ENCODE measurements at regions not wholly inside any gene's neighbourhood (a gene's known extent, or its start where the extent isn't known, plus 50 kb on each side); places are given as distances from the start of the nearest gene placed in this dataset.

GRCh38 chr5:8050616-8051175 lies 181.7 kb downstream of the MTRR start:
- DNase-seq: no peak

GRCh38 chr5:8053270-8053669 lies 184.3 kb downstream of the MTRR start:
- DNase-seq: no peak

GRCh38 chr5:8057769-8058168 lies 188.8 kb downstream of the MTRR start:
- peak; percentile 3 for DNase-seq

- no peak for DNase-seq
Measured at GRCh38 chr5:8058616-8059190, 189.8 kb downstream of the MTRR start.

GRCh38 chr5:8059337-8059736 lies 190.4 kb downstream of the MTRR start:
- DNase-seq: no peak

DNA sequence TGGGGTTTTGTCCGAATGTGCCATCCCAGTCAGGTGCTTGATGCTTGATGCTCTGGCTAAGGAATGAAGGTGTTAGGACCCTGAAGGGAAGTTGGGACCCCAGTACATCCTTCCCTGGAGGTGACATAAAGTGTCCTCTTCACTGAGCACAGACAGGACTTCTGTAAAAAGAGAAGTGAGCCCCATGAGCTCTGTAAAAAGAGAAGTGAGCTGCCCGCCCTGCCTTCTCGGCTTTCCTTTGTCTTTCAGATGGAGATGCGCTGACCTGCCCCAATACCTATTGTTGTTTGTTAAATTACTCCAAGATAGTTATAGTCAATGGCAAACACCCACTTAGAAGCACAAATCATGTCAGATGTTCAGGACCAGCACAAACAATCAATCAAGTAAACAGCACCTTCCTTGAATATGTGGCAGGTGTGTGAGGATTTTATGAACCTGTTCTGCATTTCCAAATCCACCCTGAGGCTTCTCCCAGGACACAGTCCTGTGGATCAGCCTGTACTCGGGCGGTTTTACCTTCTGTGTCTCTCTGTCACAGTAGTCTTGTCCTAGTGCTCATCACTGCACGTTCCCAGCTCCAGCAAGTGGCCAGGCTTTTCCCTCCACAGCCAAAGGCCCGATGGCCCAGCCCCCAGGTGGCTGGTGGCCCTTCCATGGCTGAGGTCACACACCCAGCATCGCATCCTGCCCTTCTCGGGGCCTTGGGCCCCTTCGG lies 191.4 kb downstream of the MTRR start:
- no peak for DNase-seq

- DNase-seq: peak; percentile 52
Measured at GRCh38 chr5:8060953-8061429, 192.0 kb downstream of the MTRR start.

- no peak for DNase-seq
Measured at GRCh38 chr5:8062521-8062920, 193.6 kb downstream of the MTRR start.

DNA sequence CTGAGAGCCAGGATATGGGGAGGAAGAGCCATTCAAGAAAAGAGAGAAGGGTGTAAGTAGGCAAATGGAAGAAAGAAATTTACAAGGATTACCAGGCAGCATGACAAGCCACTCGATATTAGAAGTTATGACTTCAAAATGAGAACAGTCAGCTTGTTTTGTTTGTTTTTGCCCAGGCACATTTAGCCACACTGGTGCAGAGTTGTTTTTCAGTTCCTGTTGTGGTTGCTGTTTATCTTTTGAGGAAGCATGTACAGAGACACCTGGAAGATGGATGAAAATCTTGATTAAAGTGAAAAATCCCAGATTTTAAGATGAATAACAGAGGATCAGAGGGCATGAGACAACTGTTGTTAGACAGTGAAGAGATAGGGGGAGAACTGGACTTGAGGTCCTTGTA lies 199.1 kb downstream of the MTRR start:
- no peak for DNase-seq

GRCh38 chr5:8070138-8070537 lies 201.2 kb downstream of the MTRR start:
- DNase-seq: peak; percentile 9

DNA sequence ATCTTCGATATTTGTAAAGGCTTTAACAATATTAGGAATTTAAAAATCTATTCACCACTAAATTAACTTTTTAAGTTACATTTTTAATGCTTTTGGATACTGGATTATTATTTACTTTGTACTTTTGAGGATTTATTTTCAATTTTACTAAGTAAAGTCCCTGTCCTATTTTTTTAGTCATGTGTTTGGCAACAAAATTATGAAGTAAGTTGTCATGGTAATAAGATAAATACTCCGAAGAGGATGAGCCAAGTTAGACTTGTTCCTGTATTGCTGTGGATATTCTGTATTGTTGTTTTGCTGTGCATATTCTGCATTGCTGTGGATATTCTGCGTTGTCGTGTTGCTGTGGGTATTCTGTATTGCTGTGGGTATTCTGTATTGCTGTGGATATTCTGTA lies 210.1 kb downstream of the MTRR start:
- DNase-seq: peak; percentile 6

DNA sequence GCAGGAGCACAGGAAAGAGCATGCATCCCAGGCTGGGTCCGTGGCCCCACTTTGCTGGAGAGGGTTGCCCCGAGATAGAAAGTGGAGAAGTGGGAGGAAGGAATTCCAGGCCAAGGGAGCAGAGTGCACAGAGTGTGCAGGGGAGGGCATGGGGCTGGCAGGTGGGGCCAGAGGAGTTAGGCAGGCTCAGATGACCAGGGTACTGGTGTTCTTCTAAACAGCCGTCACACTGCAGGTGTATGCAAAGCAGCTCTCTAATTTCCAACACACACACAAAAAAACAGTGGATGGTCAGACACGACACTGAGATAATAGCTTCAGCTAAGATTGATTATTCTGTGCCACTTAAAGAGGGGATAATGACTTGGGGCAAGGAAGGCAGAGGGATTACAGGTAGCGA lies 212.2 kb downstream of the MTRR start:
- no peak for DNase-seq

- DNase-seq: no peak
Measured at GRCh38 chr5:8093669-8094068, 224.7 kb downstream of the MTRR start.

GRCh38 chr5:8094304-8094703 lies 225.4 kb downstream of the MTRR start:
- DNase-seq: no peak

DNA sequence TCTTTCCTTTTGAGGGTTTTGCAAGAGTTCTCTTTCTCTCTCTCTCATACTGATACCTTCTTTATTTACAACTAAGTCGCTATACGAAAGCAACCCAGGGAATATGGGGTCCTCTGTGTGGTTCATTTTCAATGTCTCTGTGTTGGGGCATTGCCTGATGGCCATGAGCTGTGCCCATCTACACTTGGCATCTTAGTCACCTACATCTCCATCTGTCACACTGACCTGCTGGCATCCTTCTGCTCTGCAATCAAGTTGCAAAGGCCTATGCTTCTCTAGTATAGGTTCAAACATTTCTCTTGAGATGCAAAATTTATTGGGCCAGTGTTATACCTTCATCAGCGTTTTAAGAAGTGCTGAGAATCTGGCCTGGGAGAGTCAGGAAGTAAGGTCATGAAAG lies 228.2 kb downstream of the MTRR start:
- no peak for DNase-seq

DNA sequence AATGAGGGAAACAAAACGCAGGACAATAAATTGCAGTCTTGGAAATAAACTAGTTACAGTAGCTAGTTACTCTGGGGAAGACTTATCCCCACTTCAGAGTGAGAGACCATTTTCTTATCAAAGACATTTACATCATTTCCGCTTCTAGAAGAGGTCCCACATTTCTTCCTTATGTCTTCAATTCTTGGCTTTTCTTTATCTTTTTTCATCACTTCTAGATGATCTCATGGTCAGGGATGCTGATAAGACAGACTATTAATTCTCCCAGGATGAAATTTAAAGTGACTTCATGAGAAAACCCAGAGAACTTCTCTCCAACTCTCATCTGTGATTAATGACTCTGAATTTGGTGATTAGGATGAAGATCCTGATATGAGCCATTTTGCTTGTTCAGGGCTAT lies 229.1 kb downstream of the MTRR start:
- DNase-seq: peak; percentile 87

DNA sequence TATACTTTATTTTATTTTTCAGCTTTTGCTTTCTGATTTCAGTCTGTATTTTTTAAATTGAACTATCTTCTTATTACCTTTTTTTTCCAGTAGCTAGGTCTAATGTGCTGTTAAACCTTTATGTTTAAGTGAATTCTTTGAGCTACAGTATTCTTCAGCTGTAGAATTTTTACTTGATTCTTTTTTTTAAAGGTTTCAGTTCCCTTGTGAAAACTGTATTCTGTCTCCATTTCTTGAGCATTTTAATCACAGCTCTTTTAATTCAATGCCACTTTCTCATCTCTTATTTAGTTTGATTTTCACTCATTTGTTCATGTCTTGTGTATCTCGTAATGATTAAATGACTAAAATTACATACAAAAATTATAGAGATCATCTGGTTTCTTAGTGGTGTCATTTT lies 233.8 kb downstream of the MTRR start:
- no peak for DNase-seq

GRCh38 chr5:8114597-8115266 lies 245.8 kb downstream of the MTRR start:
- no peak for DNase-seq

DNA sequence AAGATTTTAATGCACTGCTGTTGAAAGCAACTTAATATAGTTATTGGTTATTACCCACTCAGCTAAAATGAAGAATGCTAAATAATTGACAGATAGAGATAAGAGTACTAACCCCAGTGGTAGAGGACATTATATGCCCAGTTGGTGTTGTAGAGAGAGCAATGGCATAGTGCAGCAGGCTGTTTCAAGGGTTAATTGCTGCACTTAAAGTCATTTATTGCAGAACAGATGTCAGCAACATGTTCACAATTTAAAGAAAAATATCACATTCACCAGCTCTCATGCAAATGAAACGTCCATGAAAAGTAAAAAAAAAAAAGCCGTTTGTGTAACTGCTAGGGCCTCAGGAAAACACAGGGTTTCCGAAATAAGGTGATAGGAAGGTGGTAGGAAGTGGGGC lies 254.6 kb downstream of the MTRR start:
- no peak for DNase-seq

DNA sequence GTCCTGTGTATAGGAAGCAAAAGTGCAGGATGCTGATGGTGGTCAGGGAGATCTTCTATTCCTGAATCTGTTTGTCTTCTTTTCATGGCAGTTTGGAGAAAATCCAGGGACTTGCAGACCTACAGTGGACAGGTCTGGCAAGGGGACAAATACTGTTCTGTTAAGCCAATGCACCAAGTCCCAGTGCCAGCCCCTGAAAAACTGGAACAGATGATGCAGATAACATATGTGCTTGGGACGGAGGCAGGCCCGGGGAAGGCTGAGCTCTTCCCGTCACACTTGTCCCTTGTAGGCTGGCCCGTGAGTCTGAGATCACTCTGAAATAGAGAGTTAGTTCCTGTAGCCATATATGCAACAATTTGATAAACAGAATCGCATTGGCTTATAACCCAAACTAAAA lies 265.7 kb downstream of the MTRR start:
- no peak for DNase-seq

DNA sequence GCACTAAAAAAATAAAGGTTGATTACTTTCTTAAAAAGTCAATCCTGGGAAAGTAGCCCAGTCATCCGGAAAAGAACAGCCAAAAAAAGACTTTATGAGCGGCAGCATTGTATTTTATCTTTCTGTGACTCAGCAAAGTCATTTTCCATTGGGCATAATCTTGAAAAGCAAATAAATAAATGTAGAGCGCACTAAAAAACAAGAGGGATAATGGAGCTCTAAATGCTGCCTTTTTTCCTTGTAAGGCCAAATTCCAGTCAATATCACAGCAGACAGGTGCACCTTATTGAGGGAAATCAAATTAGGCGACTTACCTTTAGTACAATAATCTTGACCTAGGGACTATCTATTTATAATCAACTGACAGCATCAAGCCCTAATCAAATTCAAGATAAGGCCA lies 266.8 kb downstream of the MTRR start:
- DNase-seq: no peak

- no peak for DNase-seq
Measured at GRCh38 chr5:8136271-8136670, 267.3 kb downstream of the MTRR start.

- DNase-seq: no peak
Measured at GRCh38 chr5:8137941-8138550, 269.1 kb downstream of the MTRR start.
